ENCODE measurements at regions not wholly inside any gene's neighbourhood (a gene's known extent, or its start where the extent isn't known, plus 50 kb on each side); places are given as distances from the start of the nearest gene placed in this dataset.

GRCh38 chr2:12212841-12213597 lies 466.6 kb downstream of the LPIN1 start:
- DNase-seq, result no peak

- DNase-seq, result no peak
These were observed 470.7 kb downstream of the LPIN1 start for GRCh38 chr2:12217175-12217574.

GRCh38 chr2:12219761-12220160 lies 473.3 kb downstream of the LPIN1 start:
- no peak for DNase-seq

DNA sequence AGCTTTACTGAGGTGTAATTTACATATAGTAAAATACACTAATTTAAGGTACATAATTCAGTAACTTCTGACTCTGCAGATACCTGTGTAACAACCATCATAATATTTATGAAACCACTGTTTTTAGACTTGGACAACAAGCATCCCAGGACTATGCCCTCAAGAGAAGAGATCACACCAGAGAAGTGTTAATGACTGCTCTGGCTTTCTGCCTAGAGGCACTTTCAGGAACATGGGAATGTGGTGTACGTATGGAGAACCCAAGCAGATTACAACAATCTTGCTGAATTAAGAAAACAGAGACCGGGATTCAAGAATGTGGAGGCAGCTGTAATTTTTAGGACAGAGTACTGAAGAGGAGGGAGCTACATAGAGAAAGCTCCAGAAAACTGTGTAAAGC lies 475.2 kb downstream of the LPIN1 start:
- DNase-seq, result no peak

DNA sequence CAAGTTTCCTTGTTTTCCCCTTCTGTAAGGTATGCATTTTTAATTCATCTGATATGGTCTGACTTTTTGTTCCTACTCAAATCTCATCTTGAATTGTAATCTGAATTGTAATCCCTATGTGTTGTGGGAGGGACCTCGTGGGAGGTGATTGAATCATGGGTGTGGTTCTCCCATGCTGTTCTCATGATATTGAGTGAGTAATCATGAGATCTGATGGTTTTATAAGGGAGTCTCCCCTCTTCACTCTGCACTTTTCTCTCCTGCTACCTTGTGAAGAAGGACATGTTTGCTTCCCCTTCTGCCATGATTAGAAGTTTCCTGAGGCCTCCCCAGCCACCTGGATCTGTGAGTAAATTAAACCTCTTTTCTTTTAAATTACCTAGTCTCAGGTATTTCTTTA lies 476.1 kb downstream of the LPIN1 start:
- no peak for DNase-seq

GRCh38 chr2:12223732-12224131 lies 477.3 kb downstream of the LPIN1 start:
- no peak for DNase-seq

GRCh38 chr2:12226653-12227052 lies 480.2 kb downstream of the LPIN1 start:
- no peak for DNase-seq

DNA sequence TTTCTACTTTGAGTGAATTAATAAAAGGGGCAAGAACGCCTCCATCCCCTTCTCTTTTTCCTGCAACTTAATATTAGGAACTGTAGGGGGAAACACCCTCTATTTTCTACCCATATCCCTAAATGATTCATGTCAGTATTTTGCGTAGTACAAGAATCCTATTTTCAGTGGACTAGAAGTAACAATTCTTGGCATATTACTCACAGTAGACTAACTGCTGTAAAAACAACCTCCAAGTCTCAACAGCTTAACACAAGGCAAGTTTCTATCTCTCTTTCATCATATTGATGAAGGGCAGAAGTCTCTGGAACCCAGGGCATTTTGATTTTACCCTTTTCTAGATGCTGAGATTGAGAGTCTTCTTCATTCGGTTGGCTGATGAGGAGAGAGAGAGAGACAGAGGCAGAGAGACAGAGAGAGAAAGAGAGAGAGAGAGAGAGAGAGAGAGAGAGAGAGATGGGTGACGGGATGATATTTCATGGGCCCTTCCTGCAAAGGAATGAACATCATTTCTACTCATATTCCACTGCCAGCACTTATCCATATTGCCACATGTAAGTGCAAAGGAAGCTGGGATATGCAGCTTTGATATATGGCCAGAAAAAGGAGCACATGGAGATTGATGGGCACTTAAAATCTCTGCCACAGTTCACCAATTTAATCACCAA lies 481.6 kb downstream of the LPIN1 start:
- DNase-seq, result no peak

GRCh38 chr2:12231288-12231687 lies 484.9 kb downstream of the LPIN1 start:
- no peak for DNase-seq

DNA sequence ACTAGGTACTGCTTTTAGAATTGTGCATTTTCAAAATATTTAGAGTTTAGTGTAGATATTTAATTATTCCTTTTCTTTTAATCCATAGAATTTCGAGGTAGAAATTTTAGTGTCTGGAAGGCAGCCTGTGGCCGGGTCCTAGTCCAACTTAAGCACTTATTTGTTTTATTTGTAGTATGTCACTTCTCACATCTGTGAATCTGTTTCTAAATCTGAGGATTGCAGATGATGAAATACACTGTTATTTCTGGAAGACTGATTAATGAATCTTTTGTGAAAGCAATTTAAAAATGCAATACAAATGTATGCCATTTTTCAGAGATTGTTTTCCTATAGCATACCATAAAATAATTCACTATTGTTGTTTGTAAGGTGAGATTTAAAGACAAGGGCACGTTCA lies 483.9 kb upstream of the TRIB2 start:
- no peak for DNase-seq

DNA sequence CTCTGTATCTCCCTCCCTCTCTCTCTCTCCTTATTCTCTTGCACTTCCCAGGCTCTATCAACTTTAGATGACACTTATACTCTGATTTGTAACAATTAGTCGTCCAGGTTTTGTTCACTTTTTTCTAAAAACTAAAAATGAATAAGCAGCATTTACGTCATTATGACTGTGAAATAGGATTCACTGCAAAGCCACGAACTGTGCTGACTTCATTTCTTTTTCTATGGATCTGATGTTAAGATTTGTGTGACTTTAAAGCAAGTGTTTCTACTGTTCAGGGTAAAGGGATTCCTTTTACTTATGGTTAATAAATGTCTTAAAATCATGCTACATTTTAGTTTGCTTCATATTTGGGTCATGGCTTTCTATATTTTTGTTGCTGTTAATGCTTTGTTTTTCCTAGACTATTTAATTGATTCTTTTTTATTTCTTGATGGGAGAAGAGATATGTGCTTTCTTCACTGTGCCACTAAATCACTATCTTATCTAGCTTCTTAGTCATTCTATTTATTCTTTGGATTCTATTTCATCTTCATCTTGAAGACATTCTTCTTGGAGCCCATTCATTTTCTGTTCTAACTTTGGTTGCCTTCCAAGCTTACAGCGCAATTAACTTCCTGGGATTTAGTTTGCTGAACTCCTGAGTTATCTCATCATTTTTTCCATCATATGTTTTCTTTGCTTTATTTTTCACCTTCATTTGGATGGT lies 480.4 kb upstream of the TRIB2 start:
- DNase-seq, result no peak

- no peak for DNase-seq
These were observed 476.5 kb upstream of the TRIB2 start for GRCh38 chr2:12240206-12240605.

DNA sequence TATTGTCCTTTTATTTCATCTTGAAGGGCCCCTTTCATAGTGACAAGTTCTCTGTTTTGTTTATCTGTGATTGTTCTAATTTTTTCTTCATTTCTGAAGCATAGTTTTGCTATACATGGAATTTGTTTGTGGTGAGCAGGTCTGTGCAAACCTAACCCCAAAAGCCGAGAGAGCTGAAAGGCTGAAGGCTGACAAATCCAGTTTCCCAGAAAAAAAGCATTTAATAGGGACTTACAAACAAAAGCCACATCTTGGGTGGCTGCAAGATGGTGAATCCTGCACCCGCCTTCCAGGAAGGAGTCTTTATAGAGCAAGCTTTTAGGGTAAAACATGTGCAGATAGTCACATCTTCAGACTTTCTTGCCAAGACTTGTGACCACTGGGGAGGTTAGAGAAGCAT lies 473.4 kb upstream of the TRIB2 start:
- DNase-seq, result no peak

- DNase-seq, result no peak
These were observed 472.7 kb upstream of the TRIB2 start for GRCh38 chr2:12244070-12244469.

DNA sequence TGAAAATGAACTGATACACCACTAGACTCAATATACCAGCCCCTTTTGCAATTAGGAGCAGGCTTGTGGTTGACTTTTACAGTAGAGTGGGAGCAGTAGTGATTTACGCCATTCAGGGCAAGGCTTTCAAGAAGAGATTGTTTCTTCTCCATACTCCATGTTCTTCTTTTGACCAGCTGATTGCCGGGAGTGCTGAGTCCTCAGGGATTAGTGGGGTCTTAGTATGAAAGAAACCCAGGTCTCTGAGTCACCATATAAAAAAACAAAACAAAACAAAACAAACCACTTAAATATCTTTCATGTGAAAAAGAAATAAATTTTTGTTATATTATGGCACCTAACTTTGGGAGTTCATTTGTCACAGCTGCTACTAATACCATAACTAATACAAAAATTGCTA lies 465.6 kb upstream of the TRIB2 start:
- no peak for DNase-seq

GRCh38 chr2:12251749-12252148 lies 465.0 kb upstream of the TRIB2 start:
- no peak for DNase-seq

- DNase-seq, result no peak
These were observed 463.5 kb upstream of the TRIB2 start for GRCh38 chr2:12253167-12253778.

DNA sequence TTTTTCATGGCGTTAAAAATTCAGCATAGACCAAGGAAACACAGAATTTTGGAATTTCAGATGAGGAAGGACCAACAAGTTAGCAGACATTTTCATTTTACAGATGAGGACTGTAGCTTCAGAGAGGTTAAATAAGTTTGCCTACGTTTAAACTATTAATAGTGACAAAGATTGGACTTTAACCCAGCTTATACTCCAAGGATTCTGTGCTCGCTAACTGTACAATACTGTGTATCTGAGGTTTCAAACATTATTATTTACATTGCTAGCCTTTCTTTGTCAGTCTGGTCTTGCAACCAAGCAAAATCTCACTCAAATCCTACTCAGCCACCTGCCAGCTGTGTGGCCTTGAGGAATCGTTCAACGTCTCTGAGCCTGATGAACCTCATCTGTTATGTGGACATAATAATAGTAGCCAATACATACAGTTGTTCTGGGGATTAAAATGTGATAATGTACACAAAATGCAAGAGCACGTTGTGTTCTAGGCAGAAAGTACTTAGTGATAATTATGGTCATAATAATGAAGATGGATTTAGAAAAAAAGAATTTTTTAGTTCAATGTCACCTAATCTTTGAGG lies 462.4 kb upstream of the TRIB2 start:
- no peak for DNase-seq

GRCh38 chr2:12256206-12256605 lies 460.5 kb upstream of the TRIB2 start:
- DNase-seq, result no peak

DNA sequence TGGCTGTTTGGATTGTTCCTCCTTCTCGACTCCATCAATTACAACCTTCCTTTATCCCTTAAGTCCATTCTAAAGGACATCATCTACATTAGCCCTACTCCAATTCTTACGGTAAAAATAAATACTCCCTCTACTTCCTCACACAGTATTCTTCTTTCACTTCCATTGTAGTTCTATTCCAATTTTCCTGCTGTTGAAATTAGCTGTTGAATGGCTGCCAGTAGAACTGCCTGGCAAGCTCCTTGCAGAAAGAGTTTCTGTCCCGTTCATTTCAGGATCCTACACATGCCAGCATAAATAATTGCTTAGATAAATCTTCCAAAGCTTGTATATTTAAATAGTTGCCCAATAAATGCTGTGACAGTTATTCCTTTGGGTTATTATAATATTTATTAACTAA lies 459.3 kb upstream of the TRIB2 start:
- DNase-seq, result no peak

DNA sequence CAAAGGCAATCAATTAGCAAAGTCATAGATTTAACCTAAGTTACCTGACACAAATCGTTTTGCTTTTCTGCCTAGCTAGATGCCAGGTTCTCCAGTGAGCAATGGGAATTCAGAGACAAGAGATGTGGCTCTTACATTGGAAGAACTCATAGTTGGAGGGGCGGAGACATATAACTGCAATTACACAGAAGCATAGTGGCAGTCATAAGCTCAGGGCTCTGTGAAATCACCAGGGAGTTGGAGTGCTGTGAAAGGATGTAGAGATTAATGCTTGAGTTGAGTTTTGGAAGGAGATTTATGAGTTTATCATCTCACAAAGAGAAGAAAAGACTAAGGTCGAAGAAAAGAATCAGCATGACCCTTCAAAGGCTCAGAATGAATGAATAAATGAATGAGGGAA lies 457.2 kb upstream of the TRIB2 start:
- no peak for DNase-seq

DNA sequence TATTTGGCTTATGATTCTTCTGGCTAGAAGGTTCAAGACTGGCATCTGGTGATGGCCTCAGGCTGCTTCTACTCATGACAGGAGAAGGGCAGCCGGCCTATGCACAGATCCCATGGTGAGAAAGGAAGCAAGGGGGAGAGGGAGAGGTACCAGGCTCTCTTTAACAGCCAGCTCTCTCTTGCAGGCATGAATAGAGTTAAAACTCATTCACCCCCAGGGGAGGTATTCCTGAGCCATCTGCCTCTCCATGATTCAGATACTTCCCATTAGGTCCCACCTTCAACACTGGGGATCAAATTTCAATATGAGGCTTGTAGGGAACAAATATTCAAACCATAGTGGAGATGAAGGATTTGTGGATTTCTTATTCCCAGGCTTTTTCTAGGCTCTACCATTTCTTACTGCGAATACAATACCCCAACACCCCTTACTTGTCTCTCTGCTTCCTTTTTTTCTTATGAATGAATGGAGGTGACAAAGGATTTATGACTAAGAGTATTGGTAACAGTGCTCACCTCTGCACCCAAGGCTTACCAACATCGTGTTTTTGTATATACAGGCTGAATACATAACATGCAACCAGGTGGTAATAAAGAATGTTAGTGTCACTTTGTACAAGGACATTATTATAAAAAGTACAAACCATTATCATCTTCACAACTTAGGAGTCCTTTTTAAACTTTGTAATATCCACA lies 454.6 kb upstream of the TRIB2 start:
- no peak for DNase-seq

Data from T-helper 9 cell (primary cell).